Naive B cell (primary cell): ENCODE measurements at regions not wholly inside any gene's neighbourhood (a gene's known extent, or its start where the extent isn't known, plus 50 kb on each side); places are given as distances from the start of the nearest gene placed in this dataset.
"Not testable (repeated sequence)": the region's sequence is repeated elsewhere in the genome, so short reads cannot be mapped to it uniquely, and the experiment has no call there.

Experiments
- ATAC-seq, 2 donors: fragments of 150-1000 bp; cut with Tn5 transposase; 2 replicates each; pipeline ENCODE4 v1.10.0; 2021; ENCODE audit warnings: low read depth in 2 of 2, mild to moderate bottlenecking in 2 of 2, moderate library complexity in 2 of 2
- DNase-seq: peaks from one replicate; pipeline ENCODE4 v3.0.0; 2022
- H3K27ac Mint-ChIP-seq, 6 donors: one replicate each; pipeline ENCODE4 v1.8.0; 2020 to 2022; ENCODE audit warnings: mild to moderate bottlenecking in 6 of 6, mixed read lengths in 6 of 6, moderate library complexity in 5 of 6, inconsistent platforms in 2 of 6
- H3K27me3 Mint-ChIP-seq, 3 donors: one replicate each; pipeline ENCODE4 v1.8.0; 2021 to 2022; ENCODE audit warnings: mixed read lengths in 3 of 3, mild to moderate bottlenecking in 1 of 3
- H3K36me3 Mint-ChIP-seq, 2 donors: one replicate each; pipeline ENCODE4 v1.8.0; 2020 to 2022; ENCODE audit warnings: mixed read lengths in 2 of 2, inconsistent platforms in 1 of 2, mild to moderate bottlenecking in 1 of 2
- H3K4me1 Mint-ChIP-seq, 3 donors: one replicate each; pipeline ENCODE4 v1.8.0; 2020 to 2022; ENCODE audit warnings: mixed read lengths in 3 of 3, inconsistent platforms in 1 of 3, mild to moderate bottlenecking in 1 of 3, moderate library complexity in 1 of 3
- H3K4me3 Mint-ChIP-seq, 8 donors: one replicate each; pipeline ENCODE4 v1.8.0; 2020 to 2022; ENCODE audit warnings: mild to moderate bottlenecking in 8 of 8, mixed read lengths in 8 of 8, moderate library complexity in 8 of 8, inconsistent platforms in 2 of 8
- H3K9me3 Mint-ChIP-seq, 7 donors: one replicate each; pipeline ENCODE4 v1.8.0; 2020 to 2022; ENCODE audit warnings: mixed read lengths in 7 of 7, mild to moderate bottlenecking in 5 of 7, inconsistent platforms in 2 of 7, moderate library complexity in 1 of 7

DNA sequence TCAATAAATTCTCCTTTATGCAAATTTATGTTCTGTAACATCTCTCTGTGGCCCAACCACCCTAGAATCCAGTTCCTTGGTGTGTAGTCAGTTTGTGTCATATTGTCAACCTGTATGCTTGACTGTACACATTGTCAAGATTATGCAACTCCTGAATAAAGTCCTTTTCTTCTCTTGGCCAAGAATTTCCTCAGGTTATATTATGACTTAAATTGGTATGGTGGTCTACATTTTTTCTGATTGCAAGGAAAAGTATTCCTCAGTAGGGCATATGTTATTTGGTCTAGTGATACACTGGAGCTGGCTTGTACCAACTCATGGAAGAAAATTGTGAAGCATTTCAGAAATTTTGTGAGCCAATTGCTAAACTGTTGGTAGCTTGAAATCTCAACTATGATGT, 482.8 kb upstream of the CHORDC1 start:
- Mint-ChIP-seq H3K4me1 (no peaks in the 10 kb centered on the region), H3K27me3 (no peaks in the 10 kb centered on the region), H3K36me3 (no peaks in the 10 kb centered on the region), H3K27ac (no peak overlapping the region), H3K9me3 (peaks cover 0 to 2% (median 0%) of the 10 kb centered on the region in 7 donors), H3K4me3 (no peak overlapping the region)
- DNase-seq (no peak), ATAC-seq (no peak)

GRCh38 chr11:90704510-90704909, 481.7 kb upstream of the CHORDC1 start:
- Mint-ChIP-seq H3K4me3 (no peak overlapping the region), H3K27ac (no peak overlapping the region), H3K4me1 (no peaks in the 10 kb centered on the region), H3K9me3 (peaks cover 0 to 2% (median 0%) of the 10 kb centered on the region in 7 donors), H3K27me3 (no peaks in the 10 kb centered on the region), H3K36me3 (no peaks in the 10 kb centered on the region)
- no peak for ATAC-seq
- DNase-seq = no peak

GRCh38 chr11:90701716-90702115, 478.9 kb upstream of the CHORDC1 start:
- ATAC-seq = no peak
- Mint-ChIP-seq H3K4me1 (no peaks in the 10 kb centered on the region), H3K27ac (no peak overlapping the region), H3K27me3 (no peaks in the 10 kb centered on the region), H3K4me3 (no peak overlapping the region), H3K9me3 (peaks cover 0 to 2% (median 0%) of the 10 kb centered on the region in 7 donors), H3K36me3 (no peaks in the 10 kb centered on the region)
- DNase-seq = no peak

GRCh38 chr11:90700789-90701439, 478.1 kb upstream of the CHORDC1 start:
- Mint-ChIP-seq H3K9me3 (peaks cover 0 to 2% (median 0%) of the 10 kb centered on the region in 7 donors), H3K4me3 (no peak overlapping the region), H3K27me3 (no peaks in the 10 kb centered on the region), H3K36me3 (no peaks in the 10 kb centered on the region), H3K27ac (no peak overlapping the region), H3K4me1 (no peaks in the 10 kb centered on the region)
- ATAC-seq (no peak), DNase-seq (no peak)

DNA sequence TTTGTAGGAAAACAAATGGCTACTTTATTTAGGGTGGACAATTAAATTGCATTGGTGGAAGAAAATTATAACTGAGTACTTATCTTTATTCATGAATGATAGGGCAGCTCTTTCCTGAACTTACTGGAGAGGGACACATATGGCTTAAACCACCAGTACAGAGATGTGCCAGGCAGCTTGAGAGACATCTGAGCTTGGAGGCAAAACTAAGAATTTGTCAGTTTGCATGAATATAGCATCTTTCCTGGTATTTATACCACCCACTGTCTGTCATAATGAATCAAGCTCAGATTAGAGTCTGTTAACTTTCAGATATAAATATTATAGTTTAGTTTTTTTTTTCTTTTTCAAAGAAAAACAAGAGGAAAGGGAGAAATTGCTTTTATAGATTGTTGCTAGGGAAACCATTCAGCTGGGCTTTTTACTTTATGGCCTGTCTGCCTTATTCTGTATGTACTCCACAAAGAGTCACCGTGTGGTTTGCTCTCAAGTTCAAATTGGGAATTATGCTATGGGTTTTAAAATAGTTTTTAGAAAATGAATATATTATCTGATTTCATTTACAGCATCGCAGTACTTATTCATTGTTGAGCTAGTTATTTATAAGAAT, 477.0 kb upstream of the CHORDC1 start:
- H3K27ac Mint-ChIP-seq = no peak overlapping the region
- no peaks in the 10 kb centered on the region for H3K4me1 Mint-ChIP-seq
- no peak for ATAC-seq
- H3K4me3 Mint-ChIP-seq = no peak overlapping the region
- H3K9me3 Mint-ChIP-seq = peaks cover 0 to 3% (median 2%) of the 10 kb centered on the region in 7 donors
- no peak for DNase-seq
- no peaks in the 10 kb centered on the region for H3K27me3 Mint-ChIP-seq
- no peaks in the 10 kb centered on the region for H3K36me3 Mint-ChIP-seq

GRCh38 chr11:90698238-90698637, 475.4 kb upstream of the CHORDC1 start:
- H3K27me3 Mint-ChIP-seq = no peaks in the 10 kb centered on the region
- H3K27ac Mint-ChIP-seq = no peak overlapping the region

GRCh38 chr11:90675496-90675895, 452.6 kb upstream of the CHORDC1 start:
- H3K36me3 Mint-ChIP-seq, ATAC-seq, H3K4me1 Mint-ChIP-seq, H3K27ac Mint-ChIP-seq, H3K4me3 Mint-ChIP-seq, H3K27me3 Mint-ChIP-seq, DNase-seq: not testable (repeated sequence)
- peaks cover 1 to 14% (median 6%) of the 10 kb centered on the region in 7 donors for H3K9me3 Mint-ChIP-seq

More at GRCh38 chr11:90698238-90698637, 475.4 kb upstream of the CHORDC1 start:
- H3K4me3 Mint-ChIP-seq = no peak overlapping the region
- no peak for DNase-seq
- peaks cover 0 to 11% (median 4%) of the 10 kb centered on the region in 7 donors for H3K9me3 Mint-ChIP-seq
- no peaks in the 10 kb centered on the region for H3K36me3 Mint-ChIP-seq
- ATAC-seq = no peak
- no peaks in the 10 kb centered on the region for H3K4me1 Mint-ChIP-seq

DNA sequence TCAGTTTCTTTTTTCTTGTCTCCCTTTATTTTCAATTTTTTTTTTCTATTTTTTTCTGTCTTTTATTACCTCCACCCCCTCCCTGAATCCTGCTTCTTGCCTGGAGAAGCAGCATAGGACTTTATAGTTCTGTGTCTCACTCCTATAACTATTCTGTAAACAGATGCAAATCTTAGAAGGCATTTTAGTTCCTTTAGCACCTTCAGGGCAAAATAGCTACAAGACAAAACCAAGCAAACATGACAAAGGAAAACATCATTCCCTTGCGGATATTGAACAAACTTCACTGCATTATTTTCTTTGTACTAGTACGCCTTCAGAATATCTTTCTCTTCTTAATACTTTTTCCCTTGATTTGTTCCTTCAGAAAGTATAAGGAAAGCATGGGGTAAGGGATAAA, 446.2 kb upstream of the CHORDC1 start:
- no peak for ATAC-seq
- no peak overlapping the region for H3K27ac Mint-ChIP-seq
- H3K4me3 Mint-ChIP-seq = no peak overlapping the region
- H3K36me3 Mint-ChIP-seq = no peaks in the 10 kb centered on the region
- no peaks in the 10 kb centered on the region for H3K27me3 Mint-ChIP-seq
- DNase-seq = no peak
- peaks cover 0 to 10% (median 4%) of the 10 kb centered on the region in 7 donors for H3K9me3 Mint-ChIP-seq
- no peaks in the 10 kb centered on the region for H3K4me1 Mint-ChIP-seq

- Mint-ChIP-seq H3K4me1 (no peaks in the 10 kb centered on the region), H3K27me3 (no peaks in the 10 kb centered on the region), H3K27ac (no peak overlapping the region), H3K4me3 (no peak overlapping the region), H3K9me3 (peaks cover 0 to 13% (median 4%) of the 10 kb centered on the region in 7 donors), H3K36me3 (no peaks in the 10 kb centered on the region)
- ATAC-seq (no peak), DNase-seq (no peak)
Observed at GRCh38 chr11:90668502-90668901, 445.7 kb upstream of the CHORDC1 start.

DNA sequence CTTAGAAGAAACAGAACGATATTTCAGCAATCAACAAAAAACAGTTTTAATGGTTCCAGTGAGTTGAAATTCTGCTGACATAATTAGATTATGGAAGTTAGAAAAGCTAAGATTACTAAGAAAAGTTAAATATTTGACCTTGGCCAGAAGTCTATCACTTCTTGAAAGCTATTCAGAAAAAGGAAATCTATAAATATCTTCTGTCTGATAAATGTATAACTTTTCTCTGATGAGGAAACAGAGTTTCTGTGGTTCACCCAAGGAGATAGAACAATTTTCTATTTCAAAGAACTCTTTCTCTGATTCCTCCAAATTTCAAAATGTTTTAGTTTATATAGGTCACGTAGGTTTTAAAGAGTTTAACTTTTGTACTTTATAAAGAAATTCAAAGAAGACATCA, 438.4 kb upstream of the CHORDC1 start:
- no peak for ATAC-seq
- Mint-ChIP-seq H3K4me3 (no peak overlapping the region), H3K27ac (no peak overlapping the region), H3K4me1 (no peaks in the 10 kb centered on the region), H3K27me3 (no peaks in the 10 kb centered on the region), H3K9me3 (peaks cover 0 to 13% (median 0%) of the 10 kb centered on the region in 7 donors), H3K36me3 (no peaks in the 10 kb centered on the region)
- DNase-seq = no peak

- no peak for DNase-seq
Observed at GRCh38 chr11:90656171-90656570, 433.3 kb upstream of the CHORDC1 start.

DNA sequence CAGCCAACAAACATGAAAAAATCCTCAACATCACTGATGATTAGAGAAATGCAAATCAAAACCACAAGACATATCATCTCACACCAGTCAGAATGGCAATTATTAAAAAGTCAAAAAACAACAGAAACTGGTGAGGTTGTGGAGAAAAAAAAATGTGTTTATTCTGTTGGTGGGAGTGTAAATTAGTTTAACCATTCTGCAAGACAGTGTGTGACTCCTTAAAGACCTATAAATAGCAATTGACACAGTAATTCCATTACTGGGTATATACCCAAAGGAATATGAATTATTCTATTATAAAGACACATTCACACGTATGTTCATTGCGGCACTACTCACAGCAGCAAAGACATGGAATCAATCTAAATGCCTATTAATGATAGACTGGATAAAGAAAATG, 427.3 kb upstream of the CHORDC1 start:
- H3K27ac Mint-ChIP-seq = no peak overlapping the region
- DNase-seq (no peak), ATAC-seq (no peak)
- H3K4me1 Mint-ChIP-seq = no peaks in the 10 kb centered on the region
- H3K4me3 Mint-ChIP-seq = no peak overlapping the region
- H3K36me3 Mint-ChIP-seq = no peaks in the 10 kb centered on the region
- no peaks in the 10 kb centered on the region for H3K27me3 Mint-ChIP-seq
- peaks cover 0 to 4% (median 0%) of the 10 kb centered on the region in 7 donors for H3K9me3 Mint-ChIP-seq

More at GRCh38 chr11:90656171-90656570, 433.3 kb upstream of the CHORDC1 start:
- ATAC-seq = no peak
- Mint-ChIP-seq H3K27me3 (no peaks in the 10 kb centered on the region), H3K9me3 (peaks cover 0 to 4% (median 0%) of the 10 kb centered on the region in 7 donors), H3K27ac (no peak overlapping the region), H3K4me3 (no peak overlapping the region), H3K4me1 (no peaks in the 10 kb centered on the region), H3K36me3 (no peaks in the 10 kb centered on the region)

GRCh38 chr11:90646706-90647105, 423.9 kb upstream of the CHORDC1 start:
- no peaks in the 10 kb centered on the region for H3K27me3 Mint-ChIP-seq
- H3K4me1 Mint-ChIP-seq = no peaks in the 10 kb centered on the region
- H3K27ac Mint-ChIP-seq = no peak overlapping the region
- no peak for ATAC-seq
- no peak overlapping the region for H3K4me3 Mint-ChIP-seq
- DNase-seq = no peak
- H3K36me3 Mint-ChIP-seq = no peaks in the 10 kb centered on the region
- H3K9me3 Mint-ChIP-seq = peaks cover 0 to 2% (median 0%) of the 10 kb centered on the region in 7 donors

DNA sequence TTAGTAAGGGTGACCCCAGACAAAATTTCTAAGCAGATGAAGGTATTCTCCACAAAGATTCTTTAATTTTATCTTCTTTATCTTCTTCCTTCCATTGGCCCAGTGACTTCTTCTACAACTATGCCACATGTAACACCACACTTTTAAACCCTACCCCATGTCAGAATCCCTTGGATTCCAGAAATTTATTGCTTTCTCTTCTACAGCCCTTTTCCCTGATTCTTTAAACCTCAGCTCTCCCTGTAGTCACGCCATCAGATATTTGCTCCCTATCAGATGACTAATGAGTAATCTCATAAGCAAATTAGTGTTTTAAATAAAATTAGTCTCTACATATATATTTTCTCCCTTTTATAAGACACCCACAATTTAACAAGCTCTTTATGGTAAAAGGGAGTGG, 423.4 kb upstream of the CHORDC1 start:
- no peak overlapping the region for H3K4me3 Mint-ChIP-seq
- H3K9me3 Mint-ChIP-seq = peaks cover 0 to 2% (median 0%) of the 10 kb centered on the region in 7 donors
- no peak for DNase-seq
- H3K4me1 Mint-ChIP-seq = no peaks in the 10 kb centered on the region
- no peaks in the 10 kb centered on the region for H3K36me3 Mint-ChIP-seq
- no peak for ATAC-seq
- no peaks in the 10 kb centered on the region for H3K27me3 Mint-ChIP-seq
- no peak overlapping the region for H3K27ac Mint-ChIP-seq
